ENCODE measurements at regions not wholly inside any gene's neighbourhood (a gene's known extent, or its start where the extent isn't known, plus 50 kb on each side); places are given as distances from the start of the nearest gene placed in this dataset.

DNA sequence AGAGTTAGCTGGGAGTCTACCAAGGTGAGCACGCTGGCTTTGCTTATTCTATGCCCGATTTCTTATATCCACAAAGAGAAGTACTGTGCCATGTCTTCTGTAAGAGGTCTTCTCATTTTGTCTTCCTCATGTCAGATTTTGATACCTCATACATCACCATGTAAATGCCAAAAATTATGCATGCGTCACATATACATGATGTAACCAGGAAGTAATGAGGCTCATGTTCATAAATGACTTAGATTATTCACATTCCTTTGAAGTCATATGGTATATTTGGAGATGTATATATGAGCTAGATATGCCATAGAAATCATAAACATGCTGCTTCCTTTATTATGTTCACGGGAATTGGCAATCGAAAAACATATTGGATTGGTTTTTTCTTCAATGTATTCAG, 97.7 kb upstream of the CELF2 start:
- TF ChIP-seq, protein P1, sequence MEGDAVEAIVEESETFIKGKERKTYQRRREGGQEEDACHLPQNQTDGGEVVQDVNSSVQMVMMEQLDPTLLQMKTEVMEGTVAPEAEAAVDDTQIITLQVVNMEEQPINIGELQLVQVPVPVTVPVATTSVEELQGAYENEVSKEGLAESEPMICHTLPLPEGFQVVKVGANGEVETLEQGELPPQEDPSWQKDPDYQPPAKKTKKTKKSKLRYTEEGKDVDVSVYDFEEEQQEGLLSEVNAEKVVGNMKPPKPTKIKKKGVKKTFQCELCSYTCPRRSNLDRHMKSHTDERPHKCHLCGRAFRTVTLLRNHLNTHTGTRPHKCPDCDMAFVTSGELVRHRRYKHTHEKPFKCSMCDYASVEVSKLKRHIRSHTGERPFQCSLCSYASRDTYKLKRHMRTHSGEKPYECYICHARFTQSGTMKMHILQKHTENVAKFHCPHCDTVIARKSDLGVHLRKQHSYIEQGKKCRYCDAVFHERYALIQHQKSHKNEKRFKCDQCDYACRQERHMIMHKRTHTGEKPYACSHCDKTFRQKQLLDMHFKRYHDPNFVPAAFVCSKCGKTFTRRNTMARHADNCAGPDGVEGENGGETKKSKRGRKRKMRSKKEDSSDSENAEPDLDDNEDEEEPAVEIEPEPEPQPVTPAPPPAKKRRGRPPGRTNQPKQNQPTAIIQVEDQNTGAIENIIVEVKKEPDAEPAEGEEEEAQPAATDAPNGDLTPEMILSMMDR (conservative IDR thresholded peaks at IDR 0.05 in 1 of 2, IDR thresholded peaks at IDR 0.05 in 1 of 2; ENCODE audit: extremely low read depth in 1 of 2, insufficient read depth in 1 of 2, low read depth in 1 of 2, low read length in 2 of 2): no peak
- no peak for TF ChIP-seq EZH2 (IDR thresholded peaks at IDR 0.05; ENCODE audit: borderline replicate concordance, low read length)

Data from mammary epithelial cell (primary cell).